ENCODE measurements at regions not wholly inside any gene's neighbourhood (a gene's known extent, or its start where the extent isn't known, plus 50 kb on each side); places are given as distances from the start of the nearest gene placed in this dataset.

DNA sequence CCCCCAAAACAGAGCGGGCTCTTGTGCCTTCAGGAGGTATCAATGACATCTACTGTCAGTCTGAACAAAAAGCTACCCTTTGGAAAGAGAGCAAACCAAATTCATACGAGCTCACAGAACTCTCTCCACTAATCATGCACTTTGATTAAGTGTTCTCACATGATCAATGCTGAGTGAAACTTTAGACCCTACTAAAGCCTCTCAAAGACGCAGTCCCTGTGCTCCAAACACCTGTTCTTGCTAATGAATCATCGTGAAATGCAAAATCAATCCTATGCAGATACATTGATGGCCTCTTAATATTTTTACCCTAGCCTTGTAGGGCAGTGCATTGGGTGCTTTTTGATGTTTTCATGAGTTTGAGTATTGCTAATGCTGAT is 113.4 kb downstream of the ZBTB18 start:
- CTCF ChIA-PET, result interaction anchor here (1.0 kb wide), 1 partner anchor 135 kb away, joined by 3 read pairs; no protein-coding TSS in a partner anchor
- Mint-ChIP-seq H3K27ac (ENCODE audit: unreplicated experiment) (no peak overlapping the region), H3K4me1 (ENCODE audit: low read depth, unreplicated experiment) (peaks cover 7% of the 10 kb centered on the region), H3K9me3 (ENCODE audit: unreplicated experiment) (peaks cover 18% of the 10 kb centered on the region), H3K4me3 (ENCODE audit: unreplicated experiment) (no peak overlapping the region), H3K27me3 (ENCODE audit: insufficient read depth, unreplicated experiment) (no peaks in the 10 kb centered on the region), H3K36me3 (ENCODE audit: insufficient read depth, unreplicated experiment) (no peaks in the 10 kb centered on the region)
- intact Hi-C loops (cut with micrococcal nuclease; ENCODE audit: unreplicated experiment), result loop anchor here (5.0 kb wide), 1 partner anchor 108 kb away; no protein-coding TSS in a partner anchor
- POLR2A ChIA-PET, result no interaction called here
- Histone ChIP-seq H3K4me1 (peaks cover 34% of the 10 kb centered on the region), H3K27me3 (replicated peaks; ENCODE audit: control insufficient read depth, insufficient read depth, low read length) (no peaks in the 10 kb centered on the region), H3K36me3 (ENCODE audit: control insufficient read depth, insufficient read depth, low read length) (no peaks in the 10 kb centered on the region), H3K9me3 (no peaks in the 10 kb centered on the region; the same call in 1 of the 2 replicates), H3K4me3 (ENCODE audit: low read depth, low read length) (no peak overlapping the region)
- BruUV-seq (replicated peaks), result no TSS peak
- DNase-seq, result no peak
- TF ChIP-seq, protein P1, sequence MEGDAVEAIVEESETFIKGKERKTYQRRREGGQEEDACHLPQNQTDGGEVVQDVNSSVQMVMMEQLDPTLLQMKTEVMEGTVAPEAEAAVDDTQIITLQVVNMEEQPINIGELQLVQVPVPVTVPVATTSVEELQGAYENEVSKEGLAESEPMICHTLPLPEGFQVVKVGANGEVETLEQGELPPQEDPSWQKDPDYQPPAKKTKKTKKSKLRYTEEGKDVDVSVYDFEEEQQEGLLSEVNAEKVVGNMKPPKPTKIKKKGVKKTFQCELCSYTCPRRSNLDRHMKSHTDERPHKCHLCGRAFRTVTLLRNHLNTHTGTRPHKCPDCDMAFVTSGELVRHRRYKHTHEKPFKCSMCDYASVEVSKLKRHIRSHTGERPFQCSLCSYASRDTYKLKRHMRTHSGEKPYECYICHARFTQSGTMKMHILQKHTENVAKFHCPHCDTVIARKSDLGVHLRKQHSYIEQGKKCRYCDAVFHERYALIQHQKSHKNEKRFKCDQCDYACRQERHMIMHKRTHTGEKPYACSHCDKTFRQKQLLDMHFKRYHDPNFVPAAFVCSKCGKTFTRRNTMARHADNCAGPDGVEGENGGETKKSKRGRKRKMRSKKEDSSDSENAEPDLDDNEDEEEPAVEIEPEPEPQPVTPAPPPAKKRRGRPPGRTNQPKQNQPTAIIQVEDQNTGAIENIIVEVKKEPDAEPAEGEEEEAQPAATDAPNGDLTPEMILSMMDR (IDR thresholded peaks at IDR 0.05; ENCODE audit: insufficient read depth in 1 of 2, low read depth in 1 of 2, low read length in 1 of 2, severe bottlenecking in 1 of 2, unreplicated experiment in 1 of 2), result no peak

DNA sequence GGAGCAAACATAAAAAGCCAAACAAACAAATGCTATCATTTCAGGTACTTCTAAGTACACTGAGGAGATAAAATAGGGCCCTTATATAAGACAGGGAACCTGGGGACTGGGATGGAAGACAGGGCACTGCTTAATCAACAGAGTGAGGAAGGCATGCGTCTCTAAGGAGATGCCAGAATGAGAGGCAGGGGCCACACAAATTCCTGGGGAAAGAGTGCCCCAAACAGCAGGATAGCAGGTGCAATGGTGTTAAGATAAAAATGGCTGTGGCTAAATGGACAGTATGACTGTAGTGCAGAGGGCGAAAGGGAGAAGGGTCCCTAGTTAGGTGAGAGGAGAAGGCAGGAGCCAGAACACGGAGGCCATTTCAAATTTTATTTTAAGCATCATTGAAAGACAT is 113.9 kb downstream of the ZBTB18 start:
- ChIA-PET POLR2A (no interaction called here), CTCF (no interaction called here)
- intact Hi-C loops (cut with micrococcal nuclease; ENCODE audit: unreplicated experiment), result no loop called here
- H3K4me3 Mint-ChIP-seq (ENCODE audit: unreplicated experiment), result no peak overlapping the region
- Histone ChIP-seq H3K4me1 (peaks cover 34% of the 10 kb centered on the region), H3K9me3 (no peaks in the 10 kb centered on the region; the same call in 1 of the 2 replicates), H3K27me3 (replicated peaks; ENCODE audit: control insufficient read depth, insufficient read depth, low read length) (no peaks in the 10 kb centered on the region), H3K36me3 (ENCODE audit: control insufficient read depth, insufficient read depth, low read length) (no peaks in the 10 kb centered on the region), H3K4me3 (ENCODE audit: low read depth, low read length) (no peak overlapping the region)
- no peak overlapping the region for H3K27ac Mint-ChIP-seq (ENCODE audit: unreplicated experiment)
- DNase-seq, result no peak
- H3K4me1 Mint-ChIP-seq (ENCODE audit: low read depth, unreplicated experiment), result peaks cover 7% of the 10 kb centered on the region
- H3K36me3 Mint-ChIP-seq (ENCODE audit: insufficient read depth, unreplicated experiment), result no peaks in the 10 kb centered on the region
- no TSS peak for BruUV-seq (replicated peaks)
- H3K27me3 Mint-ChIP-seq (ENCODE audit: insufficient read depth, unreplicated experiment), result no peaks in the 10 kb centered on the region
- TF ChIP-seq, protein P1 (IDR thresholded peaks at IDR 0.05; ENCODE audit: insufficient read depth in 1 of 2, low read depth in 1 of 2, low read length in 1 of 2, severe bottlenecking in 1 of 2, unreplicated experiment in 1 of 2), result no peak
- peaks cover 18% of the 10 kb centered on the region for H3K9me3 Mint-ChIP-seq (ENCODE audit: unreplicated experiment)

GRCh38 chr1:244165701-244166100 is 114.6 kb downstream of the ZBTB18 start:
- no peak overlapping the region for H3K4me3 ChIP-seq (ENCODE audit: low read depth, low read length)
- peaks cover 7% of the 10 kb centered on the region for H3K4me1 Mint-ChIP-seq (ENCODE audit: low read depth, unreplicated experiment)
- no peaks in the 10 kb centered on the region for H3K36me3 ChIP-seq (ENCODE audit: control insufficient read depth, insufficient read depth, low read length)
- TF ChIP-seq, protein P1 (IDR thresholded peaks at IDR 0.05; ENCODE audit: insufficient read depth in 1 of 2, low read depth in 1 of 2, low read length in 1 of 2, severe bottlenecking in 1 of 2, unreplicated experiment in 1 of 2), result no peak
- DNase-seq, result no peak
- H3K4me1 ChIP-seq, result peaks cover 34% of the 10 kb centered on the region
- H3K27ac Mint-ChIP-seq (ENCODE audit: unreplicated experiment), result no peak overlapping the region
- no peaks in the 10 kb centered on the region for H3K27me3 ChIP-seq (replicated peaks; ENCODE audit: control insufficient read depth, insufficient read depth, low read length)
- intact Hi-C loops (cut with micrococcal nuclease; ENCODE audit: unreplicated experiment), result no loop called here
- H3K9me3 Mint-ChIP-seq (ENCODE audit: unreplicated experiment), result peaks cover 18% of the 10 kb centered on the region
- H3K27me3 Mint-ChIP-seq (ENCODE audit: insufficient read depth, unreplicated experiment), result no peaks in the 10 kb centered on the region
- ChIA-PET CTCF (no interaction called here), POLR2A (no interaction called here)
- H3K4me3 Mint-ChIP-seq (ENCODE audit: unreplicated experiment), result no peak overlapping the region
- H3K9me3 ChIP-seq, result no peaks in the 10 kb centered on the region; the same call in 1 of the 2 replicates
- BruUV-seq (replicated peaks), result no TSS peak
- no peaks in the 10 kb centered on the region for H3K36me3 Mint-ChIP-seq (ENCODE audit: insufficient read depth, unreplicated experiment)

Measured in Caco-2 (cell line).